HEK293 (cell line): ENCODE measurements at regions not wholly inside any gene's neighbourhood (a gene's known extent, or its start where the extent isn't known, plus 50 kb on each side); places are given as distances from the start of the nearest gene placed in this dataset.

Source experiments
- CTCF ChIA-PET: fragments of 350-600 bp; formaldehyde crosslinking; extraction: SDS; loops from one replicate; lab custom pipeline; 2021; ENCODE audit warnings: antibody characterized with exemption; lab: Yijun Ruan, JAX
- POLR2A ChIA-PET: fragments of 300-600 bp; formaldehyde crosslinking; extraction: SDS; loops from one replicate; lab custom pipeline; 2020; ENCODE audit warnings: antibody characterized with exemption, inconsistent platforms; lab: Yijun Ruan, JAX
- H3K27ac ChIP-seq: fragments of 200-500 bp; sonication (Bioruptor generic); 2 replicates; pipeline ENCODE4 v1.5.1; 2014; ENCODE audit warnings: low read depth, low read length, control low read depth, inconsistent platforms; ENCODE audit errors: extremely low read depth
- H3K36me3 ChIP-seq, 2 experiments: fragments of 200-500 bp in 1 of 2; sonication (Bioruptor generic) in 1 of 2; 1 replicate in 1 of 2; 2 replicates in 1 of 2; pipeline ENCODE4 v1.5.1; 2014 to 2017; ENCODE audit warnings: inconsistent platforms in 2 of 2, low read length in 2 of 2; ENCODE audit not compliant: control insufficient read depth in 2 of 2, insufficient read depth in 1 of 2
- H3K4me1 ChIP-seq: fragments of 200-500 bp; sonication (Bioruptor generic); 2 replicates; pipeline ENCODE4 v1.5.1; 2014; ENCODE audit warnings: mild to moderate bottlenecking, low read length, inconsistent platforms; ENCODE audit not compliant: control insufficient read depth, insufficient read depth
- H3K4me3 ChIP-seq: 2 replicates; pipeline ENCODE4 v1.5.1; 2011; ENCODE audit warnings: low read depth, mild to moderate bottlenecking, control low read depth, low read length, moderate library complexity
- H3K9me3 ChIP-seq: fragments of 200-500 bp; sonication (Bioruptor generic); 2 replicates; pipeline ENCODE4 v1.5.1; 2014; ENCODE audit warnings: low read depth, low read length, inconsistent platforms; ENCODE audit not compliant: control insufficient read depth, insufficient read depth
- HIC1 ChIP-seq: fragments of 450-650 bp; formaldehyde crosslinking; IDR thresholded peaks from 2 replicates; pipeline ENCODE4 v1.5.1; 2016; ENCODE audit warnings: missing biosample characterization, missing genetic modification characterization
- HOXC10 ChIP-seq: sonication (generic); formaldehyde crosslinking; IDR thresholded peaks from 2 replicates; pipeline ENCODE4 v1.8.1; 2023; ENCODE audit warnings: mild to moderate bottlenecking, missing genetic modification reagents
- PRDM2 ChIP-seq: fragments of 450-650 bp; formaldehyde crosslinking; IDR thresholded peaks from 2 replicates; pipeline ENCODE4 v1.5.1; 2016; ENCODE audit warnings: missing biosample characterization, missing genetic modification characterization, borderline replicate concordance
- SALL2 ChIP-seq: fragments of 450-650 bp; formaldehyde crosslinking; IDR thresholded peaks from 2 replicates; pipeline ENCODE4 v1.5.0; 2017; ENCODE audit warnings: missing biosample characterization, mild to moderate bottlenecking, missing genetic modification characterization, borderline replicate concordance
- SETDB1 ChIP-seq: IDR thresholded peaks from one replicate; pipeline ENCODE4 v1.6.1; 2017; ENCODE audit warnings: mild to moderate bottlenecking, low read length, moderate library complexity, mixed read lengths; ENCODE audit not compliant: insufficient read length
- ZBTB1 ChIP-seq: fragments of 450-650 bp; formaldehyde crosslinking; IDR thresholded peaks from 2 replicates; pipeline ENCODE4 v1.5.1; 2016; ENCODE audit warnings: missing biosample characterization, missing genetic modification characterization
- ZNF121 ChIP-seq: fragments of 450-650 bp; formaldehyde crosslinking; IDR thresholded peaks from 2 replicates; pipeline ENCODE4 v1.5.1; 2016; ENCODE audit warnings: missing biosample characterization, missing genetic modification characterization
- ZNF23 ChIP-seq: fragments of 450-650 bp; formaldehyde crosslinking; IDR thresholded peaks from 2 replicates; pipeline ENCODE4 v1.5.1; 2016; ENCODE audit warnings: missing biosample characterization, missing genetic modification characterization, borderline replicate concordance
- ZNF248 ChIP-seq: fragments of 450-650 bp; formaldehyde crosslinking; IDR thresholded peaks from 2 replicates; pipeline ENCODE4 v1.5.1; 2017; ENCODE audit warnings: missing biosample characterization, missing genetic modification characterization
- ZNF350 ChIP-seq: fragments of 450-650 bp; formaldehyde crosslinking; IDR thresholded peaks from 2 replicates; pipeline ENCODE4 v1.5.0; 2017; ENCODE audit warnings: missing biosample characterization, mild to moderate bottlenecking, missing genetic modification characterization
- ZNF366 ChIP-seq: fragments of 450-650 bp; formaldehyde crosslinking; conservative IDR thresholded peaks from 2 replicates; pipeline ENCODE4 v1.5.1; 2016; ENCODE audit warnings: missing biosample characterization, missing genetic modification characterization
- ZNF404 ChIP-seq: fragments of 450-650 bp; formaldehyde crosslinking; IDR thresholded peaks from 2 replicates; pipeline ENCODE4 v1.5.1; 2017; ENCODE audit warnings: missing biosample characterization, missing genetic modification characterization
- ZXDB ChIP-seq: fragments of 450-650 bp; formaldehyde crosslinking; IDR thresholded peaks from 2 replicates; pipeline ENCODE4 v1.5.1; 2016; ENCODE audit warnings: missing biosample characterization, missing genetic modification characterization
- TF ChIP-seq, protein P1 (sequence below): fragments of 450-650 bp; IDR thresholded peaks from 2 replicates; pipeline ENCODE4 v1.5.1; 2018; ENCODE audit warnings: missing biosample characterization, missing genetic modification characterization
- TF ChIP-seq, protein P2 (sequence below): fragments of 450-650 bp; formaldehyde crosslinking; IDR thresholded peaks from 2 replicates; pipeline ENCODE4 v1.5.1; 2016; ENCODE audit warnings: missing biosample characterization, missing genetic modification characterization
- TF ChIP-seq, protein P3 (sequence below): fragments of 450-650 bp; formaldehyde crosslinking; IDR thresholded peaks from 2 replicates; pipeline ENCODE4 v1.5.1; 2016; ENCODE audit warnings: missing biosample characterization, missing genetic modification characterization

DNA sequence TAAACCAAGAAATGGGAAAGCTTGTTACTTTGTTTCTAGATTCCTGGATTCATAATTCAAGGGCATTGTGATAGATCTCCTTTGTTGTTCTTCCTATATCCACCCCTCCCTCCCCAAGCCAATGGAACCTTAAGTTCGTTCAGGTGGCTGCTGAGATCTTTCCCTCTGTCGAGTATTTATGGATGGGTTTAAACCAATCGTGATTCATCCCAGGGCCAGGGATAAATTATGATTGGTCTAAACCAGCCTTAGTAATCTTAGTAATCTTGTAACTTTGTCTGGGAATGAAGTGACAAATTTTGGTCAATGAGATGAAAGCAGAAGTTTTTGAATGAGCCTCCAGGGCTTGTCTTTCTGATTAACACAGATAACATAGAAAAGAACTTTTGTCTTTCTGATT lies 56.1 kb upstream of the PCED1B start:
- TF ChIP-seq SETDB1 (no peak), HOXC10 (no peak), PRDM2 (tag by site-specific recombination) (no peak), ZNF23 (tag by site-specific recombination) (no peak), ZNF121 (tag by site-specific recombination) (no peak), ZBTB1 (no peak), ZNF404 (tag by site-specific recombination) (no peak)
- TF ChIP-seq, protein P1, sequence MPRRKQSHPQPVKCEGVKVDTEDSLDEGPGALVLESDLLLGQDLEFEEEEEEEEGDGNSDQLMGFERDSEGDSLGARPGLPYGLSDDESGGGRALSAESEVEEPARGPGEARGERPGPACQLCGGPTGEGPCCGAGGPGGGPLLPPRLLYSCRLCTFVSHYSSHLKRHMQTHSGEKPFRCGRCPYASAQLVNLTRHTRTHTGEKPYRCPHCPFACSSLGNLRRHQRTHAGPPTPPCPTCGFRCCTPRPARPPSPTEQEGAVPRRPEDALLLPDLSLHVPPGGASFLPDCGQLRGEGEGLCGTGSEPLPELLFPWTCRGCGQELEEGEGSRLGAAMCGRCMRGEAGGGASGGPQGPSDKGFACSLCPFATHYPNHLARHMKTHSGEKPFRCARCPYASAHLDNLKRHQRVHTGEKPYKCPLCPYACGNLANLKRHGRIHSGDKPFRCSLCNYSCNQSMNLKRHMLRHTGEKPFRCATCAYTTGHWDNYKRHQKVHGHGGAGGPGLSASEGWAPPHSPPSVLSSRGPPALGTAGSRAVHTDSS (tag by site-specific recombination), result no peak
- TF ChIP-seq, protein P2, sequence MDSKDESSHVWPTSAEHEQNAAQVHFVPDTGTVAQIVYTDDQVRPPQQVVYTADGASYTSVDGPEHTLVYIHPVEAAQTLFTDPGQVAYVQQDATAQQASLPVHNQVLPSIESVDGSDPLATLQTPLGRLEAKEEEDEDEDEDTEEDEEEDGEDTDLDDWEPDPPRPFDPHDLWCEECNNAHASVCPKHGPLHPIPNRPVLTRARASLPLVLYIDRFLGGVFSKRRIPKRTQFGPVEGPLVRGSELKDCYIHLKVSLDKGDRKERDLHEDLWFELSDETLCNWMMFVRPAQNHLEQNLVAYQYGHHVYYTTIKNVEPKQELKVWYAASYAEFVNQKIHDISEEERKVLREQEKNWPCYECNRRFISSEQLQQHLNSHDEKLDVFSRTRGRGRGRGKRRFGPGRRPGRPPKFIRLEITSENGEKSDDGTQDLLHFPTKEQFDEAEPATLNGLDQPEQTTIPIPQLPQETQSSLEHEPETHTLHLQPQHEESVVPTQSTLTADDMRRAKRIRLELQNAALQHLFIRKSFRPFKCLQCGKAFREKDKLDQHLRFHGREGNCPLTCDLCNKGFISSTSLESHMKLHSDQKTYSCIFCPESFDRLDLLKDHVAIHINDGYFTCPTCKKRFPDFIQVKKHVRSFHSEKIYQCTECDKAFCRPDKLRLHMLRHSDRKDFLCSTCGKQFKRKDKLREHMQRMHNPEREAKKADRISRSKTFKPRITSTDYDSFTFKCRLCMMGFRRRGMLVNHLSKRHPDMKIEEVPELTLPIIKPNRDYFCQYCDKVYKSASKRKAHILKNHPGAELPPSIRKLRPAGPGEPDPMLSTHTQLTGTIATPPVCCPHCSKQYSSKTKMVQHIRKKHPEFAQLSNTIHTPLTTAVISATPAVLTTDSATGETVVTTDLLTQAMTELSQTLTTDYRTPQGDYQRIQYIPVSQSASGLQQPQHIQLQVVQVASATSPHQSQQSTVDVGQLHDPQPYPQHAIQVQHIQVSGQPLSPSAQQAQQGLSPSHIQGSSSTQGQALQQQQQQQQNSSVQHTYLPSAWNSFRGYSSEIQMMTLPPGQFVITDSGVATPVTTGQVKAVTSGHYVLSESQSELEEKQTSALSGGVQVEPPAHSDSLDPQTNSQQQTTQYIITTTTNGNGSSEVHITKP (tag by site-specific recombination), result no peak
- Histone ChIP-seq H3K4me3 (no peak overlapping the region), H3K36me3 (no peaks in the 10 kb centered on the region), H3K9me3 (no peaks in the 10 kb centered on the region), H3K27ac (no peak overlapping the region), H3K4me1 (no peaks in the 10 kb centered on the region)
- CTCF ChIA-PET, result interaction anchor here (0.6 to 2.3 kb wide), 4 partner anchors 9 to 660 kb away, joined by 4 to 14 read pairs (median 7); no protein-coding TSS in a partner anchor
- POLR2A ChIA-PET, result no interaction called here

- H3K27ac ChIP-seq, result no peak overlapping the region
- no peak overlapping the region for H3K4me3 ChIP-seq
- POLR2A ChIA-PET, result no interaction called here
These were observed 55.5 kb upstream of the PCED1B start for GRCh38 chr12:47023953-47024352.

More at GRCh38 chr12:47023953-47024352, 55.5 kb upstream of the PCED1B start:
- TF ChIP-seq, protein P3, sequence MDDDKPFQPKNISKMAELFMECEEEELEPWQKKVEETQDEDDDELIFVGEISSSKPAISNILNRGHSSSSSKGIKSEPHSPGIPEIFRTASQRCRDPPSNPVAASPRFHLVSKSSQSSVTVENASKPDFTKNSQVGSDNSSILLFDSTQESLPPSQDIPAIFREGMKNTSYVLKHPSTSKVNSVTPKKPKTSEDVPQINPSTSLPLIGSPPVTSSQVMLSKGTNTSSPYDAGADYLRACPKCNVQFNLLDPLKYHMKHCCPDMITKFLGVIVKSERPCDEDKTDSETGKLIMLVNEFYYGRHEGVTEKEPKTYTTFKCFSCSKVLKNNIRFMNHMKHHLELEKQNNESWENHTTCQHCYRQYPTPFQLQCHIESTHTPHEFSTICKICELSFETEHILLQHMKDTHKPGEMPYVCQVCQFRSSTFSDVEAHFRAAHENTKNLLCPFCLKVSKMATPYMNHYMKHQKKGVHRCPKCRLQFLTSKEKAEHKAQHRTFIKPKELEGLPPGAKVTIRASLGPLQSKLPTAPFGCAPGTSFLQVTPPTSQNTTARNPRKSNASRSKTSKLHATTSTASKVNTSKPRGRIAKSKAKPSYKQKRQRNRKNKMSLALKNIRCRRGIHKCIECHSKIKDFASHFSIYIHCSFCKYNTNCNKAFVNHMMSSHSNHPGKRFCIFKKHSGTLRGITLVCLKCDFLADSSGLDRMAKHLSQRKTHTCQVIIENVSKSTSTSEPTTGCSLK, result no peak
- TF ChIP-seq ZNF366 (tag by site-specific recombination), result no peak
- TF ChIP-seq ZXDB, result no peak
- TF ChIP-seq HIC1 (tag by site-specific recombination), result no peak
- no peak for TF ChIP-seq ZNF248 (tag by site-specific recombination)
- TF ChIP-seq SETDB1, result no peak
- no peak for TF ChIP-seq ZNF350 (tag by site-specific recombination)
- no peak for TF ChIP-seq SALL2 (tag by site-specific recombination)
- no peak for TF ChIP-seq HOXC10
- Histone ChIP-seq H3K9me3 (no peaks in the 10 kb centered on the region), H3K36me3 (no peaks in the 10 kb centered on the region), H3K4me1 (no peaks in the 10 kb centered on the region)
- CTCF ChIA-PET, result interaction anchor here (0.7 to 2.3 kb wide), 5 partner anchors 9 to 952 kb away, joined by 3 to 14 read pairs (median 6); no protein-coding TSS in a partner anchor
